Activated CD8-positive, alpha-beta T cell treated with anti-CD3 and anti-CD28 coated beads, Interleukin-2, amount 10 ng/mL, durations not matched to agents 7 days and 5 days (primary cell): ENCODE measurements at regions not wholly inside any gene's neighbourhood (a gene's known extent, or its start where the extent isn't known, plus 50 kb on each side); places are given as distances from the start of the nearest gene placed in this dataset. TPM values are rescaled to one million over a fixed set of nuclear protein-coding genes. Genes with fewer than 3 reads are reported as not detected.
"Not testable (repeated sequence)": the region's sequence is repeated elsewhere in the genome, so short reads cannot be mapped to it uniquely, and the experiment has no call there.

ENCODE experiments used
- ATAC-seq: fragments of 150-1000 bp; cut with Tn5 transposase; one replicate; pipeline ENCODE4 v1.10.0; 2021; ENCODE audit warnings: moderate library complexity
- CTCF ChIA-PET: fragments of 350-600 bp; sonication (Branson Sonifier 250); formaldehyde crosslinking; loops from one replicate; lab custom pipeline; 2021; ENCODE audit warnings: antibody characterized with exemption; lab: Charles Lee
- POLR2A ChIA-PET: fragments of 350-600 bp; sonication (Branson Sonifier 250); formaldehyde crosslinking; loops from one replicate; lab custom pipeline; 2021; ENCODE audit warnings: antibody characterized with exemption; lab: Charles Lee
- DNase-seq: peaks from one replicate; pipeline ENCODE4 v3.0.0-alpha.2; 2020
- H3K27ac Mint-ChIP-seq: one replicate; pipeline ENCODE4 v1.8.0; 2021; ENCODE audit warnings: mild to moderate bottlenecking, mixed read lengths
- H3K27me3 Mint-ChIP-seq: one replicate; pipeline ENCODE4 v1.8.0; 2021; ENCODE audit warnings: low read depth, mixed read lengths
- H3K36me3 Mint-ChIP-seq: one replicate; pipeline ENCODE4 v1.8.0; 2021; ENCODE audit warnings: low read depth, mixed read lengths
- H3K4me1 Mint-ChIP-seq: one replicate; pipeline ENCODE4 v1.8.0; 2021; ENCODE audit warnings: low read depth, mixed read lengths
- H3K4me3 Mint-ChIP-seq: one replicate; pipeline ENCODE4 v1.8.0; 2021; ENCODE audit warnings: mild to moderate bottlenecking, mixed read lengths
- H3K9me3 Mint-ChIP-seq: one replicate; pipeline ENCODE4 v1.8.0; 2022; ENCODE audit warnings: mixed read lengths; ENCODE audit not compliant: insufficient read depth
- microRNA-seq: library from miRNA; unstranded; fragments of <30 nt; microRNA quantifications from one replicate; pipeline ENCODE4 v1.2.0, GENCODE V29; 2022

DNA sequence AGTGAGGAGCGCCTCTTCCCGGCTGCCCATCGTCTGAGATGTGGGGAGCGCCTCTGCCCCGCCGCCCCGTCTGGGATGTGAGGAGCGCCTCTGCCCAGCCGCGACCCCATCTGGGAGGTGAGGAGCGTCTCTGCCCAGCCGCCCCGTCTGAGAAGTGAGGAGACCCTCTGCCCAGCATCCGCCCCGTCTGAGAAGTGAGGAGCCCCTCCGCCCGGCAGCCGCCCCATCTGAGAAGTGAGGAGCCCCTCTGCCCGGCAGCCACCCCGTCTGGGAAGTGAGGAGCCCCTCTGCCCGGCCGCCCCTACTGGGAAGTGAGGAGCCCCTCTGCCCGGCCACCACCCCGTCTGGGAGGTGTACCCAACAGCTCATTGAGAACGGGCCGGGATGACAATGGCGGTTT, 54.4 kb upstream of the SMURF2 start:
- CTCF ChIA-PET, H3K9me3 Mint-ChIP-seq, DNase-seq, H3K27ac Mint-ChIP-seq, POLR2A ChIA-PET, ATAC-seq, H3K4me3 Mint-ChIP-seq, H3K27me3 Mint-ChIP-seq, H3K36me3 Mint-ChIP-seq: not testable (repeated sequence)
- peaks cover 48% of the 10 kb centered on the region for H3K4me1 Mint-ChIP-seq

DNA sequence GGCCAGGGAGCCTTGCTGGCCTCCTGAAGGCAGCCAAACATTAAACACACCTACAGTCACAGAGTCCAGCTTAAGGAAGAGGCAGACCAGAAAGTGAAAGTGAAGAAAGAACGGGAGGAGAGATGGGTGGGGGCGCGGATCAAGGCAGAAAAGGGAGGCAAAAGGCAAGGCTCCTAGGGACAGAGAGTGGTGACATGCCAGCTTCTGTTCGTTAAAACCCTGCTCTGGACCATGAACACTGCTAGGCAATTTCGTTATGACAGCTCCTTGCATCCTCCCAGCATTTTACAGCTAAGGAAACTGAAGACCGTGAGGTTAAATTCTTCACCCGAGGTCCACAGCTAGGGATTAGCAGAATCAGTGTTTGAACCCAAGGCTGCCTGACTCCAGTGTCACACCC, 51.7 kb upstream of the SMURF2 start:
- H3K36me3 Mint-ChIP-seq, POLR2A ChIA-PET, H3K27me3 Mint-ChIP-seq, H3K9me3 Mint-ChIP-seq: not testable (repeated sequence)
- H3K27ac Mint-ChIP-seq, result peak overlapping the region; percentile 80
- peak; percentile 20 for ATAC-seq
- CTCF ChIA-PET, result interaction anchor here (0.8 to 2.3 kb wide), 2 partner anchors 12 to 23 kb away, joined by 4 to 8 read pairs; no protein-coding TSS in a partner anchor
- peaks cover 75% of the 10 kb centered on the region for H3K4me1 Mint-ChIP-seq
- DNase-seq, result peak; percentile 29
- peak overlapping the region; percentile 70 for H3K4me3 Mint-ChIP-seq

DNA sequence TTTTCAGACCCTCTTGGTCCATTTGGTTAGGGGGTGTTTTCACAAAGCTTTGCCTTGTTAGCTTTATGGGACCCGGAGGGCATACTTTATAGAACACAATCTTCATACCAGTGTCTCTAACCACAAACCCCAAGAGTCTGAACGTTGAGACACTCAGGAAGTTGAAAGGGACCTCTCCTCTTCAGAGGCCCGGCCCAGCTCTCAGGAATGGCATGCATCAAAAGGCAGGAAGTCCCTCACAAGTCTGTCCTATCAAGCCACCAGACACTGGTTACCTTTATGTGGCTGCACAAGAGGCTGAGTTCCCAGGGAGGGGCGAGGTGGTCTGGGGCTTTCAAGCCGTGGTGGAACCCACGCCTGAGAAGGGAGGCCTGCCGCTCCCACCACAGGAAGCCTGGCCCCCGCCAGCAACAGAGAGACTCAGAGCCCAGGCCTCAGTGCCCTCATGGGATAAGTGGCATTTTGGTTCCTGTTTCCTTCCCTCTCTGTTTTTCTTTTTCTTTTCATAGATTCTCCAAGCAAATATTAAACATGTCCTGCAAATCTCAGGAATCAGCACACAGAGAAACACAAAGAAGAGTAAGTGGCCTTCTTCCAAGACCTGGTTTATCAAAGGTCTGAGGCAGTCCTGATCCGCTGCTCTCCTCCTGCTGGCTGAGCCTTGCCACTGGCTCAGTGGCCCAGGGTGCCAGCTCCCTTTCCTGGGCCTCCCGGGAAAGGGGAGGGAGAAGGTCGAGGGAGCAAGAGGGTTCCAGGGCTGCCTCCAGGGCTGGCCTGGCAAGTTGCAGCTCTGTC, 50.6 kb upstream of the SMURF2 start:
- CTCF ChIA-PET, result interaction anchor here (2.3 kb wide), 1 partner anchor 24 kb away, joined by 8 read pairs; no protein-coding TSS in a partner anchor
- peaks cover 76% of the 10 kb centered on the region for H3K4me1 Mint-ChIP-seq

More for the DNA sequence above, 50.6 kb upstream of the SMURF2 start:
- peak overlapping the region; percentile 70 for H3K4me3 Mint-ChIP-seq
- not testable (repeated sequence) for H3K36me3 Mint-ChIP-seq, H3K9me3 Mint-ChIP-seq, H3K27me3 Mint-ChIP-seq
- ATAC-seq, result peak; percentile 81
- POLR2A ChIA-PET, result interaction anchor here (0.6 to 0.7 kb wide), 2 partner anchors 313 to 319 kb away, joined by 3 to 4 read pairs; no protein-coding TSS in a partner anchor
- peak overlapping the region; percentile 80 for H3K27ac Mint-ChIP-seq
- peak; percentile 71 for DNase-seq

Small RNA genes in the stretch of these regions (microRNA-seq; reads per million reads assigned to microRNA genes)
- not detected for gene MIR6080
